Pancreas (tissue), 10 donors: ENCODE measurements at regions not wholly inside any gene's neighbourhood (a gene's known extent, or its start where the extent isn't known, plus 50 kb on each side); places are given as distances from the start of the nearest gene placed in this dataset.
"Not testable (repeated sequence)": the region's sequence is repeated elsewhere in the genome, so short reads cannot be mapped to it uniquely, and the experiment has no call there.

Source experiments
- ATAC-seq, 4 donors: fragments of 200-7000 bp; cut with Tn5 transposase; one replicate each; pipeline versions ENCODE4 v1.8.0 to v1.9.1; 2020; ENCODE audit warnings: mild to moderate bottlenecking in 4 of 4, moderate library complexity in 4 of 4
- DNase-seq, 6 donors: peaks; one replicate each; pipeline ENCODE4 v3.0.0-alpha.2; 2020
- FAIRE-seq: peaks from 2 replicates; lab custom pipeline; 2012; peaks lifted over from hg19 to GRCh38; lab: Jason Lieb, UNC
- H3K27ac ChIP-seq, 4 donors: fragments of 200-600 bp; sonication (generic); 1 replicate in 3 of 4; 2 replicates in 1 of 4; pipeline versions ENCODE4 v1.5.0 to v1.8.0; 2020
- H3K27me3 ChIP-seq, 4 donors: fragments of 200-600 bp; one replicate each; pipeline ENCODE4 v1.8.0; 2021
- H3K36me3 ChIP-seq, 3 donors: fragments of 200-600 bp; sonication (generic) in 1 of 3; one replicate each; pipeline versions ENCODE4 v1.5.0 to v1.8.0; 2020 to 2021
- H3K4me1 ChIP-seq, 3 donors: fragments of 200-600 bp; one replicate each; pipeline ENCODE4 v1.8.0; 2021
- H3K4me3 ChIP-seq, 4 donors: fragments of 200-600 bp; sonication (generic) in 2 of 4; one replicate each; pipeline versions ENCODE4 v1.5.0 to v1.8.0; 2020 to 2021
- H3K9me3 ChIP-seq, 4 donors: fragments of 200-600 bp; one replicate each; pipeline ENCODE4 v1.8.0; 2021
- WGBS, 2 donors: extraction: QIAGEN DNeasy Blood & Tissue Kit; methylation state at CpG; one replicate each; pipeline ENCODE4 v1.1.7; 2013; 5-methylcytosine and 5-hydroxymethylcytosine counted together
- intact Hi-C, 3 donors: fragments of 100-400 bp; cut with DNase I; formaldehyde crosslinking; loops; one replicate each; pipeline versions ENCODE4 v1.11.1 to v1.14.2; 2022
- TF ChIP-seq, protein P1 (sequence below), 4 donors: fragments of 200-600 bp; sonication (generic) in 3 of 4; IDR thresholded peaks; one replicate each; pipeline versions ENCODE4 v1.5.0 to v1.8.0; 2021; ENCODE audit warnings: antibody characterized with exemption in 4 of 4
- donor health status: healthy with polysubstance abuse.
- donor health status: DM: no; HTN: no; CAD: no; lungs with moderate emphysema.
- donor health status: DM: no; HTN: no; CAD: no.
- donor health status: control.
- donor health status: control.
- donor health status: Bipolar disorder and iron deficiency.
- donor health status: DM: yes; HTN: yes; CAD: no.
- donor health status: DM: no; HTN: no; CAD: no.
- donor health status: DM: no; HTN: no; CAD: no.
- donor health status: DM: yes; HTN: yes; CAD: no.

GRCh38 chrX:92260102-92260501 lies 480.9 kb downstream of the PCDH11X start:
- no peak for ATAC-seq
- TF ChIP-seq, protein P1, sequence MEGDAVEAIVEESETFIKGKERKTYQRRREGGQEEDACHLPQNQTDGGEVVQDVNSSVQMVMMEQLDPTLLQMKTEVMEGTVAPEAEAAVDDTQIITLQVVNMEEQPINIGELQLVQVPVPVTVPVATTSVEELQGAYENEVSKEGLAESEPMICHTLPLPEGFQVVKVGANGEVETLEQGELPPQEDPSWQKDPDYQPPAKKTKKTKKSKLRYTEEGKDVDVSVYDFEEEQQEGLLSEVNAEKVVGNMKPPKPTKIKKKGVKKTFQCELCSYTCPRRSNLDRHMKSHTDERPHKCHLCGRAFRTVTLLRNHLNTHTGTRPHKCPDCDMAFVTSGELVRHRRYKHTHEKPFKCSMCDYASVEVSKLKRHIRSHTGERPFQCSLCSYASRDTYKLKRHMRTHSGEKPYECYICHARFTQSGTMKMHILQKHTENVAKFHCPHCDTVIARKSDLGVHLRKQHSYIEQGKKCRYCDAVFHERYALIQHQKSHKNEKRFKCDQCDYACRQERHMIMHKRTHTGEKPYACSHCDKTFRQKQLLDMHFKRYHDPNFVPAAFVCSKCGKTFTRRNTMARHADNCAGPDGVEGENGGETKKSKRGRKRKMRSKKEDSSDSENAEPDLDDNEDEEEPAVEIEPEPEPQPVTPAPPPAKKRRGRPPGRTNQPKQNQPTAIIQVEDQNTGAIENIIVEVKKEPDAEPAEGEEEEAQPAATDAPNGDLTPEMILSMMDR (IDR thresholded peaks at IDR 0.05) = no peak
- no peak overlapping the region for H3K27ac ChIP-seq
- H3K36me3 ChIP-seq = no peaks in the 10 kb centered on the region
- no peaks in the 10 kb centered on the region for H3K9me3 ChIP-seq
- no peak for FAIRE-seq
- H3K4me1 ChIP-seq = no peaks in the 10 kb centered on the region
- 70 to 72% methylated on average over 7 of the region's 7 CpGs for WGBS, 2 donors
- DNase-seq = no peak
- intact Hi-C loops = no loop called here
- no peaks in the 10 kb centered on the region for H3K27me3 ChIP-seq
- H3K4me3 ChIP-seq = no peak overlapping the region

- Histone ChIP-seq H3K9me3 (no peaks in the 10 kb centered on the region), H3K4me3 (no peak overlapping the region), H3K27ac (no peak overlapping the region), H3K27me3 (no peaks in the 10 kb centered on the region), H3K4me1 (no peaks in the 10 kb centered on the region), H3K36me3 (no peaks in the 10 kb centered on the region)
- ATAC-seq (no peak), FAIRE-seq (no peak), DNase-seq (no peak)
- intact Hi-C loops = no loop called here
- TF ChIP-seq, protein P1 (IDR thresholded peaks at IDR 0.05) = no peak
- WGBS, 2 donors = 38 to 43% methylated on average over 7 of the region's 7 CpGs
Observed at GRCh38 chrX:92270936-92271855, 492.0 kb downstream of the PCDH11X start.

GRCh38 chrX:92278556-92278955 lies 499.4 kb downstream of the PCDH11X start:
- H3K27me3 ChIP-seq, intact Hi-C loops, H3K9me3 ChIP-seq, H3K27ac ChIP-seq, H3K4me1 ChIP-seq, ATAC-seq, DNase-seq, H3K36me3 ChIP-seq, H3K4me3 ChIP-seq, FAIRE-seq: not testable (repeated sequence)
- WGBS, 2 donors = 80 to 88% methylated on average over 7 of the region's 7 CpGs

GRCh38 chrX:92280347-92280746 lies 501.2 kb downstream of the PCDH11X start:
- ATAC-seq, H3K4me1 ChIP-seq, H3K9me3 ChIP-seq, H3K4me3 ChIP-seq, H3K27ac ChIP-seq, DNase-seq, H3K27me3 ChIP-seq, intact Hi-C loops, H3K36me3 ChIP-seq: not testable (repeated sequence)
- WGBS, 2 donors = 90% methylated on average over 2 of the region's 2 CpGs
- peak; percentile 88 for FAIRE-seq

DNA sequence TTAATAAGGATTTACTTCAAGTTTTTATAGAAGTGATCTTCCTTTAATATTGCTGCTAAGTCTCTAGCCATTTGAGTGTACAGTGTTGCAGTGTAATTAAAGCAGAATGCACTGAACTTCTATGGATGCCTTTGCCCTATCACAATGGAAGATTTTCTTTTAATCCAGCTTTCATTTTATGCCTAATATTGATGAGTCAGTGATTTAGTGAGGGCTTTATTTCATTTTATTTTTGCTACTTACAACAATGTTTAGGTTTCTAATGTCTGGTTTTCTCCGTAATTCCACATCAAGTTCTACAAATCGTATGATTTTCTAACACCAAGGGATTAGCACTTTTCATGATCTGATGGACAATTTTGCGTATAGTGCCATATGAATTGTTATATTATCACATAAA lies 504.1 kb downstream of the PCDH11X start:
- FAIRE-seq (no peak), DNase-seq (no peak), ATAC-seq (no peak)
- TF ChIP-seq, protein P1 (IDR thresholded peaks at IDR 0.05) = no peak
- 70 to 79% methylated on average over 3 of the region's 3 CpGs for WGBS, 2 donors
- Histone ChIP-seq H3K4me3 (no peak overlapping the region), H3K27me3 (peaks cover 0 to 4% (median 0%) of the 10 kb centered on the region in 4 donors), H3K9me3 (no peaks in the 10 kb centered on the region), H3K36me3 (no peaks in the 10 kb centered on the region), H3K27ac (no peak overlapping the region), H3K4me1 (no peaks in the 10 kb centered on the region)
- intact Hi-C loops = no loop called here

GRCh38 chrX:92298067-92298466 lies 518.9 kb downstream of the PCDH11X start:
- not testable (repeated sequence) for H3K27me3 ChIP-seq

DNA sequence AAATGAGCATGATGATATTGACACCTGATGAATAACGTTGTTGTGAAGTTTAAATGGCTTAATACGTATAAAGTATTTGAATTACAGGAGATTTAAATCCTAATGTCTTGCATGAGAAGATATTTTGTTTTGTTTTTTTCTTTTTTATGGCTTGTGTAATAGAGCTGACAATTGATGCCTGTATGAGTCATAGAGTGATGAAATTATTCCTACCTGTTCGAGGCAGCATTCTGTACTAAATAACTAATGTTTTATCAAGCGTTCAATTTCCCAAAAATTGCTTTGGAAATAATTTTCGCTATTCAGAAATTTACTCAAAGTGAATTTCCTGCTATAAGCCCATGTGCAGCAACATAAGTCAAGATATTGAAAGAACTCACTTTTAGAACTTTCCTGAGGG lies 554.0 kb downstream of the PCDH11X start:
- ATAC-seq, FAIRE-seq, intact Hi-C loops, H3K4me3 ChIP-seq, H3K4me1 ChIP-seq, H3K27ac ChIP-seq, H3K9me3 ChIP-seq, H3K27me3 ChIP-seq, H3K36me3 ChIP-seq, DNase-seq: not testable (repeated sequence)
- WGBS, 2 donors = 46 to 52% methylated on average over 4 of the region's 5 CpGs

More at GRCh38 chrX:92298067-92298466, 518.9 kb downstream of the PCDH11X start:
- H3K9me3 ChIP-seq, H3K36me3 ChIP-seq, H3K27ac ChIP-seq, H3K4me3 ChIP-seq, DNase-seq, FAIRE-seq, intact Hi-C loops, H3K4me1 ChIP-seq, ATAC-seq: not testable (repeated sequence)
- WGBS, 2 donors = 59 to 79% methylated on average over 3 of the region's 3 CpGs

GRCh38 chrX:92351065-92351464 lies 571.9 kb downstream of the PCDH11X start:
- FAIRE-seq, H3K9me3 ChIP-seq, H3K36me3 ChIP-seq, H3K27ac ChIP-seq, H3K4me1 ChIP-seq, ATAC-seq, H3K4me3 ChIP-seq, intact Hi-C loops, H3K27me3 ChIP-seq, DNase-seq: not testable (repeated sequence)
- 53 to 67% methylated on average over 6 of the region's 6 CpGs for WGBS, 2 donors
